ENCODE measurements at regions not wholly inside any gene's neighbourhood (a gene's known extent, or its start where the extent isn't known, plus 50 kb on each side); places are given as distances from the start of the nearest gene placed in this dataset.
A peak's percentile ranks its signal among the peaks of the same experiment; 100 is the strongest.

- H3K4me3 ChIP-seq (ENCODE audit: low read depth, low read length) = peak overlapping the region; percentile 33
- no peak for DNase-seq (ENCODE audit: low read depth)
These were observed 99.6 kb downstream of the ZNF429 start for GRCh38 chr19:21604951-21605476.
